ENCODE measurements at regions not wholly inside any gene's neighbourhood (a gene's known extent, or its start where the extent isn't known, plus 50 kb on each side); places are given as distances from the start of the nearest gene placed in this dataset.

GRCh38 chr21:35319684-35320283 lies 270.7 kb upstream of the RUNX1 start:
- TF ChIP-seq CTCF (IDR thresholded peaks at IDR 0.05): no peak
- no peak for TF ChIP-seq POLR2A (IDR thresholded peaks at IDR 0.05)
